Erythroblast (primary cell): ENCODE measurements at regions not wholly inside any gene's neighbourhood (a gene's known extent, or its start where the extent isn't known, plus 50 kb on each side); places are given as distances from the start of the nearest gene placed in this dataset.

Experiments
- GATA1 ChIP-seq: IDR thresholded peaks from 2 replicates; pipeline ENCODE4 v1.6.1; 2011; ENCODE audit warnings: low read depth, mild to moderate bottlenecking, control low read depth, low read length, moderate library complexity
- POLR2A ChIP-seq: IDR thresholded peaks from 2 replicates; pipeline ENCODE4 v1.6.1; 2011; ENCODE audit warnings: mild to moderate bottlenecking, low read length

DNA sequence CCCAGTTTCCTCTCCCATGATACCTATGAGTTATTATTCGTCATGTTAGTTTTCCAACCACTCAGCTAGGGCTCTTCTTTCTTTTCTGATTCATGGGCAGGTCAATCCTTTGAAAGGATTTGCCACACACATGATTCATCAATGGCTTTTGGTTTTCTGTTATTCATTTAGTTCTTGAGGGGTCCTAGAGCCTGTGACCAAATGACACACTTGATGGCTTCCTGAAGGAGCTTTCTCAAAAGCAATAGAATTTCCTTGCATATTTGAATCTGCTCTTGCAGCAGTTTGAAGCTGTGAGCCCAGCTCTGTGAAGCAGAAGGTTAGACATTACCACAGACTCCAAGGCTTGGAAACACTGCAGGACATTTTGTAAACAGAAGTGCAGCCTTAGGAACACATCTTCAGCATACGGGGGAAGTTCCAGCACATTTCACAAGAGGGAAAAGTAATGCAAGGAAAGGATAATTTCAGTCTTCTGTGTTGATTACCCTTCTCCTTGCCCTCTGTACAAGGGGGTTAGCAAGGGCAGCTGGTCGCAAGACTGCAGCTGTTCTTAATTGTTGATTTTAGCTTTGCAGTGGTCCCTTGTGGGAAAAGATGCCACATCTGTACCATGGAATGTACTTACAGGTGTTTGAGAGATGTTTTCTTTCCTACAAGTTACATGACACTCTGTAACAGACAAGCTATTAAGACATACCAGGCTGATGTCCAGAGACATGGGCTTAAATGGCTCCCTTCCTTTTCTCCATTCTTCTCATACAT is 338.6 kb downstream of the KCNRG start:
- TF ChIP-seq POLR2A: no peak
- no peak for TF ChIP-seq GATA1
